K562 (cell line): ENCODE measurements at regions not wholly inside any gene's neighbourhood (a gene's known extent, or its start where the extent isn't known, plus 50 kb on each side); places are given as distances from the start of the nearest gene placed in this dataset.

Experiments used
- SMARCC2 ChIP-seq: fragments of 450-650 bp; IDR thresholded peaks from 2 replicates; pipeline ENCODE4 v1.6.1; 2017; ENCODE audit warnings: antibody characterized with exemption, moderate library complexity, mild to moderate bottlenecking, low read depth
- STAT5A ChIP-seq: IDR thresholded peaks from 2 replicates; pipeline ENCODE4 v1.6.1; 2012; ENCODE audit warnings: low read length, inconsistent platforms, borderline replicate concordance
- TF ChIP-seq, protein P1 (sequence below): fragments of 450-650 bp; IDR thresholded peaks from 2 replicates; pipeline ENCODE4 v1.7.0; 2016; ENCODE audit warnings: borderline replicate concordance
- TF ChIP-seq, protein P2 (sequence below): fragments of 450-650 bp; IDR thresholded peaks from 2 replicates; pipeline ENCODE4 v1.7.1; 2018; ENCODE audit warnings: mild to moderate bottlenecking, low read depth; ENCODE audit not compliant: partially characterized antibody
- TF ChIP-seq, protein P3 (sequence below), 2 experiments: fragments of 450-650 bp in 1 of 2; IDR thresholded peaks; 2 replicates each; pipeline ENCODE4 v1.6.1; 2011 to 2017; ENCODE audit warnings: low read depth in 2 of 2, antibody characterized with exemption in 1 of 2, borderline replicate concordance in 1 of 2, low read length in 1 of 2, mild to moderate bottlenecking in 1 of 2, mixed read lengths in 1 of 2; ENCODE audit not compliant: control insufficient read depth in 1 of 2

DNA sequence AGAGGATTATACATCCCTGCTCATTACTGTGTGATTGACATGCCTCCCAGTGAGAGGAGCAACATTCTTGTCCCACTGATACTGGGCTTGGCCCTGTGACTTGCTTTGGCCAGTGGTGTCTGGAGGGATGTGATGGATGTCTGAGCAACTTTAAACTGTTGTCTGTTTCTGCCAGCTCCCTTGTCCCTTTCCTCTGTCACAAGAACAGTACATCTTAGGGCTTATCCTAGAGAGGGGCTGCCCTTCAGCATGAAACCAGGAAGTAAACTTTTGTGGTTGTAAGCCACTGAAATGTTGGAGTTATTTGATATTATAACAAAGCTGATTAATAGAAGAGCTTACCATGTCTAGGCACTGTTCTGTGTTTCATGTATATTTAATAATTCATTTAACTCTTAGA is 82.9 kb upstream of the GPRC5B start (continued):
- TF ChIP-seq, protein P1, sequence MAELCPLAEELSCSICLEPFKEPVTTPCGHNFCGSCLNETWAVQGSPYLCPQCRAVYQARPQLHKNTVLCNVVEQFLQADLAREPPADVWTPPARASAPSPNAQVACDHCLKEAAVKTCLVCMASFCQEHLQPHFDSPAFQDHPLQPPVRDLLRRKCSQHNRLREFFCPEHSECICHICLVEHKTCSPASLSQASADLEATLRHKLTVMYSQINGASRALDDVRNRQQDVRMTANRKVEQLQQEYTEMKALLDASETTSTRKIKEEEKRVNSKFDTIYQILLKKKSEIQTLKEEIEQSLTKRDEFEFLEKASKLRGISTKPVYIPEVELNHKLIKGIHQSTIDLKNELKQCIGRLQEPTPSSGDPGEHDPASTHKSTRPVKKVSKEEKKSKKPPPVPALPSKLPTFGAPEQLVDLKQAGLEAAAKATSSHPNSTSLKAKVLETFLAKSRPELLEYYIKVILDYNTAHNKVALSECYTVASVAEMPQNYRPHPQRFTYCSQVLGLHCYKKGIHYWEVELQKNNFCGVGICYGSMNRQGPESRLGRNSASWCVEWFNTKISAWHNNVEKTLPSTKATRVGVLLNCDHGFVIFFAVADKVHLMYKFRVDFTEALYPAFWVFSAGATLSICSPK = no peak
- TF ChIP-seq STAT5A (no peak), SMARCC2 (no peak)
- TF ChIP-seq, protein P2, sequence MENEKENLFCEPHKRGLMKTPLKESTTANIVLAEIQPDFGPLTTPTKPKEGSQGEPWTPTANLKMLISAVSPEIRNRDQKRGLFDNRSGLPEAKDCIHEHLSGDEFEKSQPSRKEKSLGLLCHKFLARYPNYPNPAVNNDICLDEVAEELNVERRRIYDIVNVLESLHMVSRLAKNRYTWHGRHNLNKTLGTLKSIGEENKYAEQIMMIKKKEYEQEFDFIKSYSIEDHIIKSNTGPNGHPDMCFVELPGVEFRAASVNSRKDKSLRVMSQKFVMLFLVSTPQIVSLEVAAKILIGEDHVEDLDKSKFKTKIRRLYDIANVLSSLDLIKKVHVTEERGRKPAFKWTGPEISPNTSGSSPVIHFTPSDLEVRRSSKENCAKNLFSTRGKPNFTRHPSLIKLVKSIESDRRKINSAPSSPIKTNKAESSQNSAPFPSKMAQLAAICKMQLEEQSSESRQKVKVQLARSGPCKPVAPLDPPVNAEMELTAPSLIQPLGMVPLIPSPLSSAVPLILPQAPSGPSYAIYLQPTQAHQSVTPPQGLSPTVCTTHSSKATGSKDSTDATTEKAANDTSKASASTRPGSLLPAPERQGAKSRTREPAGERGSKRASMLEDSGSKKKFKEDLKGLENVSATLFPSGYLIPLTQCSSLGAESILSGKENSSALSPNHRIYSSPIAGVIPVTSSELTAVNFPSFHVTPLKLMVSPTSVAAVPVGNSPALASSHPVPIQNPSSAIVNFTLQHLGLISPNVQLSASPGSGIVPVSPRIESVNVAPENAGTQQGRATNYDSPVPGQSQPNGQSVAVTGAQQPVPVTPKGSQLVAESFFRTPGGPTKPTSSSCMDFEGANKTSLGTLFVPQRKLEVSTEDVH = no peak
- TF ChIP-seq, protein P3, sequence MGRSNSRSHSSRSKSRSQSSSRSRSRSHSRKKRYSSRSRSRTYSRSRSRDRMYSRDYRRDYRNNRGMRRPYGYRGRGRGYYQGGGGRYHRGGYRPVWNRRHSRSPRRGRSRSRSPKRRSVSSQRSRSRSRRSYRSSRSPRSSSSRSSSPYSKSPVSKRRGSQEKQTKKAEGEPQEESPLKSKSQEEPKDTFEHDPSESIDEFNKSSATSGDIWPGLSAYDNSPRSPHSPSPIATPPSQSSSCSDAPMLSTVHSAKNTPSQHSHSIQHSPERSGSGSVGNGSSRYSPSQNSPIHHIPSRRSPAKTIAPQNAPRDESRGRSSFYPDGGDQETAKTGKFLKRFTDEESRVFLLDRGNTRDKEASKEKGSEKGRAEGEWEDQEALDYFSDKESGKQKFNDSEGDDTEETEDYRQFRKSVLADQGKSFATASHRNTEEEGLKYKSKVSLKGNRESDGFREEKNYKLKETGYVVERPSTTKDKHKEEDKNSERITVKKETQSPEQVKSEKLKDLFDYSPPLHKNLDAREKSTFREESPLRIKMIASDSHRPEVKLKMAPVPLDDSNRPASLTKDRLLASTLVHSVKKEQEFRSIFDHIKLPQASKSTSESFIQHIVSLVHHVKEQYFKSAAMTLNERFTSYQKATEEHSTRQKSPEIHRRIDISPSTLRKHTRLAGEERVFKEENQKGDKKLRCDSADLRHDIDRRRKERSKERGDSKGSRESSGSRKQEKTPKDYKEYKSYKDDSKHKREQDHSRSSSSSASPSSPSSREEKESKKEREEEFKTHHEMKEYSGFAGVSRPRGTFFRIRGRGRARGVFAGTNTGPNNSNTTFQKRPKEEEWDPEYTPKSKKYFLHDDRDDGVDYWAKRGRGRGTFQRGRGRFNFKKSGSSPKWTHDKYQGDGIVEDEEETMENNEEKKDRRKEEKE (IDR thresholded peaks at IDR 0.05; ENCODE audit: borderline replicate concordance in 1 of 2, control insufficient read depth in 1 of 2, low read depth in 2 of 2, low read length in 1 of 2) = no peak
